Body of pancreas (tissue), 4 donors: ENCODE measurements at regions not wholly inside any gene's neighbourhood (a gene's known extent, or its start where the extent isn't known, plus 50 kb on each side); places are given as distances from the start of the nearest gene placed in this dataset.

Experiments
- ATAC-seq: fragments of 150-250 bp; one replicate; pipeline ENCODE4 v1.9.1; 2016
- DNase-seq, 4 donors: peaks; one replicate each; pipeline ENCODE4 v3.0.0-alpha.2; 2019
- H3K27ac ChIP-seq, 4 donors: fragments of 200-600 bp; sonication (generic); 1 replicate in 3 of 4; 2 replicates in 1 of 4; pipeline versions ENCODE4 v1.5.1 to v1.6.1; 2016 to 2019; ENCODE audit warnings: mild to moderate bottlenecking in 1 of 4, mixed read lengths in 1 of 4, moderate library complexity in 1 of 4
- H3K27me3 ChIP-seq, 2 donors: fragments of 200-600 bp; sonication (generic); one replicate each; pipeline ENCODE4 v1.6.0; 2016; ENCODE audit warnings: mild to moderate bottlenecking in 1 of 2
- H3K36me3 ChIP-seq, 2 donors: fragments of 200-600 bp; sonication (generic); replicated peaks in 1 of 2; 2 replicates each; pipeline ENCODE4 v1.5.1; 2016; ENCODE audit warnings: low read depth in 2 of 2; ENCODE audit not compliant: insufficient read depth in 1 of 2
- H3K4me1 ChIP-seq: fragments of 200-600 bp; sonication (generic); one replicate; pipeline ENCODE4 v1.6.0; 2016
- H3K4me3 ChIP-seq, 2 donors: fragments of 200-600 bp; sonication (generic); 1 replicate in 1 of 2; 2 replicates in 1 of 2; pipeline ENCODE4 v1.5.1; 2016 to 2019
- H3K9me3 ChIP-seq, 3 donors: fragments of 200-600 bp; sonication (generic); 1 replicate in 2 of 3; 2 replicates in 1 of 3; pipeline ENCODE4 v1.5.1; 2016
- CTCF ChIP-seq, 7 experiments: fragments of 450-650 bp in 4 of 7; fragments of 200-600 bp in 3 of 7; sonication (generic) in 3 of 7; IDR thresholded peaks; one replicate each; pipeline ENCODE4 v1.5.1; 2016 to 2019; ENCODE audit warnings: antibody characterized with exemption in 7 of 7
- POLR2A ChIP-seq, 3 donors: fragments of 450-650 bp; IDR thresholded peaks; one replicate each; pipeline ENCODE4 v1.6.1; 2016; ENCODE audit warnings: antibody characterized with exemption in 3 of 3, mild to moderate bottlenecking in 2 of 3
- WGBS, 2 donors: methylation state at CpG; one replicate each; pipeline ENCODE4 v1.1.5; 2017; 5-methylcytosine and 5-hydroxymethylcytosine counted together
- intact Hi-C: fragments of 100-400 bp; cut with DNase I; formaldehyde crosslinking; loops from one replicate; pipeline ENCODE4 v1.15.1; 2023

GRCh38 chr13:84543962-84544361 lies 661.7 kb upstream of the SLITRK1 start:
- 83 to 88% methylated on average over 3 of the region's 3 CpGs for WGBS, 2 donors
- intact Hi-C loops: no loop called here
- Histone ChIP-seq H3K4me3 (no peak overlapping the region), H3K4me1 (no peaks in the 10 kb centered on the region), H3K36me3 (no peaks in the 10 kb centered on the region), H3K9me3 (no peaks in the 10 kb centered on the region), H3K27ac (no peak overlapping the region), H3K27me3 (no peaks in the 10 kb centered on the region)
- TF ChIP-seq CTCF (IDR thresholded peaks at IDR 0.05) (no peak), POLR2A (IDR thresholded peaks at IDR 0.05) (no peak)
- no peak for DNase-seq
- ATAC-seq: no peak

DNA sequence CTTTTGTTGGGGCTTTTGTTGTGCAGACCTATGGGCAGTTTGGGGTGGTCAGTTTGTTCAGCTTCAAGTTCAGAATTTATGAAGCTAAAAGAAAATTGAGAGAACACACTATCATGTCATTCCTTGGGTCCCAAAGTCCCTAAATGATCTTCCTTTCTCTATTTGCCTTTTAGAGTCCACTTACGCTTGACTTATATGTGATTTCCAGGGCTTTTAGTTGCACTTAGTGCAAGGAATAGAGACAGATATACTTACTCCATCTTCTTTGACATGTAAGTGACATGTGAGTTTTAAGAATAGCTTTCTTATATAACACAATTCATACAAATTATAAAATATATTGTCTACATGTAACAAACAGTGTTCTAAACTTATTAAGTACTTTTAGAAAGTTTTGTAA lies 660.1 kb upstream of the SLITRK1 start:
- no peak for TF ChIP-seq POLR2A (IDR thresholded peaks at IDR 0.05)
- 33 to 92% methylated on average over 1 of the region's 1 CpG for WGBS, 2 donors
- Histone ChIP-seq H3K27me3 (no peaks in the 10 kb centered on the region), H3K36me3 (no peaks in the 10 kb centered on the region), H3K9me3 (no peaks in the 10 kb centered on the region), H3K4me1 (no peaks in the 10 kb centered on the region), H3K27ac (no peak overlapping the region), H3K4me3 (no peak overlapping the region)
- DNase-seq: no peak
- intact Hi-C loops: no loop called here
- ATAC-seq: no peak

GRCh38 chr13:84536906-84537305 lies 654.6 kb upstream of the SLITRK1 start:
- Histone ChIP-seq H3K27me3 (no peaks in the 10 kb centered on the region), H3K4me3 (no peak overlapping the region), H3K9me3 (no peaks in the 10 kb centered on the region), H3K36me3 (no peaks in the 10 kb centered on the region), H3K27ac (no peak overlapping the region), H3K4me1 (no peaks in the 10 kb centered on the region)
- ATAC-seq (no peak), DNase-seq (no peak)
- WGBS, 2 donors: 63 to 64% methylated on average over 2 of the region's 2 CpGs
- intact Hi-C loops: no loop called here
- TF ChIP-seq CTCF (IDR thresholded peaks at IDR 0.05): no peak
- TF ChIP-seq POLR2A (IDR thresholded peaks at IDR 0.05): no peak

DNA sequence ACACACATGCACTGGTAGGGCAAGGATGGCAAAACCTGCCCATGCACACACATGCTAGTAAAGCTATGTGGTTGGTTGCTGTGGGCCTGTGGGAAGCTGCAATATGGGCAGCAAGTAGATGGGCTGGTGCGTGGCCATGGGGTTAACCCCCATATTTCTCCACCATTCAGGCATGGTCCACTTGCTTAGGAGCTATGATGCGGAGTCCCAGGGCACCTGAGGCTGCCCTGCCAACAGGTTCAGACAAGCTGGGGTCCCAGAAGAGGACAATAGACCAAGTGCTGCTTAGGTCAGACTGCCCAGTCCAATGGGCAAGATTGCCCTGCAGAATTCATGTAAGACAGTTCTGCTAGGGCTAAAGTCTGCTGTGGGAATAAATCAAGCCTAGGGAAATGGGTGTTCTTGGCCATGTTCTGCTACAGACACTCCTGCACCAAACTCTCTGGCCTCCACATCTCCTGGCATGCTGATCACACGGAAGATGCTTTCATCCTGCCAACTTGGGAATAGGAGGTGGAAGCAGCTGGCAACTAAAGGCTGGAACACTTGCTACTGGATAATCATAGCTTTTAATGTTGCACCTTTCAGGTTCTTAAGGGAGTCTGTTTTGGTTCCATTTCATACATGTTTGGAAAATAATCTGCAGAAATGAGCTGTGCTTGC lies 646.3 kb upstream of the SLITRK1 start:
- H3K36me3 ChIP-seq: no peaks in the 10 kb centered on the region
- no peaks in the 10 kb centered on the region for H3K9me3 ChIP-seq
- TF ChIP-seq CTCF (IDR thresholded peaks at IDR 0.05) (no peak), POLR2A (IDR thresholded peaks at IDR 0.05) (no peak)
- intact Hi-C loops: no loop called here
- DNase-seq (no peak), ATAC-seq (no peak)
- no peak overlapping the region for H3K4me3 ChIP-seq
- WGBS, 2 donors: 80 to 89% methylated on average over 2 to 3 of the region's 3 CpGs
- H3K27ac ChIP-seq: no peak overlapping the region
- no peaks in the 10 kb centered on the region for H3K4me1 ChIP-seq
- no peaks in the 10 kb centered on the region for H3K27me3 ChIP-seq

- no peak for ATAC-seq
- intact Hi-C loops: no loop called here
- H3K27me3 ChIP-seq: no peaks in the 10 kb centered on the region
- no peak overlapping the region for H3K4me3 ChIP-seq
- no peak for DNase-seq
- H3K9me3 ChIP-seq: no peaks in the 10 kb centered on the region
- no peaks in the 10 kb centered on the region for H3K4me1 ChIP-seq
- H3K36me3 ChIP-seq: no peaks in the 10 kb centered on the region
- no peak overlapping the region for H3K27ac ChIP-seq
- TF ChIP-seq POLR2A (IDR thresholded peaks at IDR 0.05): no peak
- no peak for TF ChIP-seq CTCF (IDR thresholded peaks at IDR 0.05)
Measured at GRCh38 chr13:84525865-84526264, 643.6 kb upstream of the SLITRK1 start.
